GM12878 (cell line): ENCODE measurements at regions not wholly inside any gene's neighbourhood (a gene's known extent, or its start where the extent isn't known, plus 50 kb on each side); places are given as distances from the start of the nearest gene placed in this dataset.

Experiments used
- ATAC-seq: fragments of 200-7000 bp; cut with Tn5 transposase; 3 replicates; pipeline ENCODE4 v1.9.1; 2020; ENCODE audit warnings: mild to moderate bottlenecking, moderate library complexity
- BruUV-seq: library from RNA; stranded (reverse); fragments of 400-500 nt; replicated peaks from 2 replicates; lab custom pipeline; 2021; lab: Mats Ljungman, UMichigan
- CTCF ChIA-PET: fragments of 300-600 bp; sonication (Branson Sonifier 250); formaldehyde crosslinking; extraction: SDS; loops from one replicate; lab custom pipeline; 2021; ENCODE audit warnings: inconsistent platforms; lab: Yijun Ruan, JAX
- POLR2A ChIA-PET: fragments of 350-600 bp; formaldehyde crosslinking; extraction: SDS; loops from one replicate; lab custom pipeline; 2021; ENCODE audit warnings: inconsistent platforms; lab: Charles Lee
- RAD21 ChIA-PET: fragments of 300-600 bp; sonication (Branson Sonifier 250); formaldehyde crosslinking; loops from one replicate; lab custom pipeline; 2023; ENCODE audit warnings: antibody characterized with exemption; ENCODE audit not compliant: unreplicated experiment; lab: Charles Lee
- SMC1A ChIA-PET: fragments of 300-600 bp; sonication (Branson Sonifier 250); formaldehyde crosslinking; loops from one replicate; lab custom pipeline; 2023; ENCODE audit not compliant: unreplicated experiment, uncharacterized antibody; lab: Charles Lee
- DNase-seq: peaks from one replicate; pipeline ENCODE4 v3.0.0-alpha.2; 2011; ENCODE audit warnings: low read depth, low spot score
- FAIRE-seq: peaks from 3 replicates; lab custom pipeline; 2011; peaks lifted over from hg19 to GRCh38; lab: Jason Lieb, UNC
- H2AFZ ChIP-seq: 2 replicates; pipeline ENCODE4 v1.6.0; 2011; ENCODE audit warnings: low read depth, low read length, control low read depth; ENCODE audit not compliant: control insufficient read depth
- H3K27ac ChIP-seq: 2 replicates; pipeline ENCODE4 v1.5.1; 2011; ENCODE audit warnings: control low read depth; ENCODE audit not compliant: control insufficient read depth, insufficient read depth
- H3K27me3 ChIP-seq, 2 experiments: replicated peaks in 1 of 2; 2 replicates each; pipeline versions ENCODE4 v1.6.0 to v1.6.1; 2011; ENCODE audit warnings: low read length in 1 of 2; ENCODE audit not compliant: control insufficient read depth in 2 of 2, insufficient read depth in 2 of 2
- H3K36me3 ChIP-seq, 2 experiments: 2 replicates each; pipeline ENCODE4 v1.5.1; 2011; ENCODE audit warnings: low read length in 1 of 2; ENCODE audit not compliant: control insufficient read depth in 2 of 2, insufficient read depth in 2 of 2
- H3K4me1 ChIP-seq: 2 replicates; pipeline ENCODE4 v1.6.1; 2011; ENCODE audit warnings: mild to moderate bottlenecking, low read length, moderate library complexity, mixed read lengths; ENCODE audit not compliant: control insufficient read depth, insufficient read depth
- H3K4me2 ChIP-seq: 2 replicates; pipeline ENCODE4 v1.6.0; 2011; ENCODE audit warnings: control low read depth; ENCODE audit not compliant: control insufficient read depth, insufficient read depth
- H3K4me3 ChIP-seq: fragments of 200-600 bp; sonication (generic); 2 replicates; pipeline ENCODE4 v1.5.1; 2016
- H3K79me2 ChIP-seq: 2 replicates; pipeline ENCODE4 v1.6.0; 2011; ENCODE audit warnings: low read length; ENCODE audit not compliant: control insufficient read depth, insufficient read depth
- H3K9ac ChIP-seq: 2 replicates; pipeline ENCODE4 v1.8.0; 2011; ENCODE audit warnings: low read length, control low read depth, mixed read lengths; ENCODE audit not compliant: control insufficient read depth, insufficient read depth
- H3K9me3 ChIP-seq: replicated peaks from 3 replicates; pipeline ENCODE4 v1.5.1; 2011; ENCODE audit warnings: mild to moderate bottlenecking, low read length; ENCODE audit not compliant: control insufficient read depth, insufficient read depth
- H4K20me1 ChIP-seq: 2 replicates; pipeline ENCODE4 v1.6.0; 2011; ENCODE audit not compliant: control insufficient read depth, insufficient read depth
- ASH2L ChIP-seq: fragments of 300-600, 200-600 bp; sonication (generic); IDR thresholded peaks from 2 replicates; pipeline ENCODE4 v1.6.1; 2017; ENCODE audit warnings: low read depth, mild to moderate bottlenecking, borderline replicate concordance
- FOXK2 ChIP-seq: fragments of 450-650 bp; IDR thresholded peaks from 2 replicates; pipeline ENCODE4 v1.6.1; 2017; ENCODE audit warnings: mild to moderate bottlenecking, moderate library complexity
- RELA ChIP-seq: fragments of 450-650 bp; IDR thresholded peaks from 2 replicates; pipeline ENCODE4 v1.8.0; 2014; ENCODE audit warnings: borderline replicate concordance; ENCODE audit not compliant: partially characterized antibody
- SIX5 ChIP-seq: IDR thresholded peaks from 2 replicates; pipeline ENCODE4 v1.6.1; 2011; ENCODE audit warnings: mild to moderate bottlenecking, low read depth, low read length, moderate library complexity; ENCODE audit not compliant: severe bottlenecking
- SPI1 ChIP-seq: IDR thresholded peaks from 2 replicates; pipeline ENCODE4 v1.6.1; 2011; ENCODE audit warnings: low read depth, mild to moderate bottlenecking, low read length, moderate library complexity, borderline replicate concordance; ENCODE audit not compliant: insufficient read depth
- SUPT20H ChIP-seq: IDR thresholded peaks from 2 replicates; pipeline ENCODE4 v1.6.1; 2011; ENCODE audit warnings: low read depth, mild to moderate bottlenecking, low read length, moderate library complexity, borderline replicate concordance; ENCODE audit not compliant: control insufficient read depth
- TCF7 ChIP-seq: IDR thresholded peaks from 2 replicates; pipeline ENCODE4 v1.6.1; 2014; ENCODE audit warnings: antibody characterized with exemption, borderline replicate concordance
- ZNF384 ChIP-seq: IDR thresholded peaks from 2 replicates; pipeline ENCODE4 v1.6.1; 2012; ENCODE audit warnings: low read depth, mild to moderate bottlenecking, low read length, improper control_type of control experiment, borderline replicate concordance
- WGBS: methylation state at CpG from one replicate; pipeline ENCODE4 v1.1.6; 2016; ENCODE audit warnings: low lambda C conversion rate; ENCODE audit not compliant: insufficient replicate concordance, insufficient coverage; ENCODE audit errors: missing lambda C conversion rate; 5-methylcytosine and 5-hydroxymethylcytosine counted together
- in situ Hi-C: fragments of 300-500 bp; cut with MboI; formaldehyde crosslinking; loops from 9 replicates; pipeline ENCODE4 v1.14.3; 2018; ENCODE audit warnings: mixed read lengths
- intact Hi-C: fragments of 100-400 bp; cut with micrococcal nuclease; formaldehyde crosslinking; loops from one replicate; pipeline ENCODE4 v1.14.2; 2022; ENCODE audit not compliant: unreplicated experiment
- TF ChIP-seq, protein P1 (sequence below): fragments of 450-650 bp; IDR thresholded peaks from 2 replicates; pipeline ENCODE4 v1.6.1; 2017; ENCODE audit warnings: low read depth, mild to moderate bottlenecking, moderate library complexity
- TF ChIP-seq, protein P2 (sequence below): fragments of 450-650 bp; IDR thresholded peaks from 2 replicates; pipeline ENCODE4 v1.6.1; 2017; ENCODE audit warnings: mild to moderate bottlenecking, moderate library complexity
- TF ChIP-seq, protein P3 (sequence below): fragments of 450-650 bp; IDR thresholded peaks from 2 replicates; pipeline ENCODE4 v1.6.1; 2017; ENCODE audit warnings: mild to moderate bottlenecking, moderate library complexity

DNA sequence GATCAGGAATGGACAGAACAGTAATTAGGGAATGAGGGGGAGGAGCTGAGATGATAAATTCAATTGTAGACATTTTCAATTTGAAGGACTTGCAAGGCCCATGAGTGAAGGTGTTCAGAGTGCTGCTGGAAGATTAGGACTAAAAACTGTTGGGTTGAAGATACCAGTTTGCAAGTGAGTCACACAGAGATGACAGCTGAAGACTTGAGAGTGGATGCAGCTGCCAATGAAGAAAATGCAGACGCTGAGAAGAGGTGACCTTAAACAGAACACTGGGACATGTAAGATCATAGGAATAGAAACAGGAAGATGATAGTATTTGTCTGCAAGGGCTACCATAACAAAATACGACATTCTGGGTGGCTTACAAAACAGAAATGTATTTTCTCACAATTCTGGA lies 1716.5 kb upstream of the SLC10A2 start:
- WGBS: 0% methylated on average over 2 of the region's 2 CpGs
- no peaks in the 10 kb centered on the region for H3K36me3 ChIP-seq
- intact Hi-C loops: no loop called here
- H2AFZ ChIP-seq: 0 out of 2 replicates have a peak overlapping the region, but pooled peaks have one; percentile 15
- no peaks in the 10 kb centered on the region; the same call in 2 of the 3 replicates for H3K9me3 ChIP-seq
- ChIA-PET POLR2A (no interaction called here), RAD21 (no interaction called here), CTCF (no interaction called here), SMC1A (no interaction called here)
- H3K79me2 ChIP-seq: no peaks in the 10 kb centered on the region
- in situ Hi-C loops: no loop called here
- H3K9ac ChIP-seq: no peak overlapping the region
- H3K27me3 ChIP-seq: no peaks in the 10 kb centered on the region
- TF ChIP-seq SPI1 (no peak), SIX5 (no peak), SUPT20H (no peak), FOXK2 (no peak), ASH2L (no peak), RELA (no peak), ZNF384 (no peak), TCF7 (no peak)
- TF ChIP-seq, protein P1, sequence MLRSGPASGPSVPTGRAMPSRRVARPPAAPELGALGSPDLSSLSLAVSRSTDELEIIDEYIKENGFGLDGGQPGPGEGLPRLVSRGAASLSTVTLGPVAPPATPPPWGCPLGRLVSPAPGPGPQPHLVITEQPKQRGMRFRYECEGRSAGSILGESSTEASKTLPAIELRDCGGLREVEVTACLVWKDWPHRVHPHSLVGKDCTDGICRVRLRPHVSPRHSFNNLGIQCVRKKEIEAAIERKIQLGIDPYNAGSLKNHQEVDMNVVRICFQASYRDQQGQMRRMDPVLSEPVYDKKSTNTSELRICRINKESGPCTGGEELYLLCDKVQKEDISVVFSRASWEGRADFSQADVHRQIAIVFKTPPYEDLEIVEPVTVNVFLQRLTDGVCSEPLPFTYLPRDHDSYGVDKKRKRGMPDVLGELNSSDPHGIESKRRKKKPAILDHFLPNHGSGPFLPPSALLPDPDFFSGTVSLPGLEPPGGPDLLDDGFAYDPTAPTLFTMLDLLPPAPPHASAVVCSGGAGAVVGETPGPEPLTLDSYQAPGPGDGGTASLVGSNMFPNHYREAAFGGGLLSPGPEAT: no peak
- TF ChIP-seq, protein P2, sequence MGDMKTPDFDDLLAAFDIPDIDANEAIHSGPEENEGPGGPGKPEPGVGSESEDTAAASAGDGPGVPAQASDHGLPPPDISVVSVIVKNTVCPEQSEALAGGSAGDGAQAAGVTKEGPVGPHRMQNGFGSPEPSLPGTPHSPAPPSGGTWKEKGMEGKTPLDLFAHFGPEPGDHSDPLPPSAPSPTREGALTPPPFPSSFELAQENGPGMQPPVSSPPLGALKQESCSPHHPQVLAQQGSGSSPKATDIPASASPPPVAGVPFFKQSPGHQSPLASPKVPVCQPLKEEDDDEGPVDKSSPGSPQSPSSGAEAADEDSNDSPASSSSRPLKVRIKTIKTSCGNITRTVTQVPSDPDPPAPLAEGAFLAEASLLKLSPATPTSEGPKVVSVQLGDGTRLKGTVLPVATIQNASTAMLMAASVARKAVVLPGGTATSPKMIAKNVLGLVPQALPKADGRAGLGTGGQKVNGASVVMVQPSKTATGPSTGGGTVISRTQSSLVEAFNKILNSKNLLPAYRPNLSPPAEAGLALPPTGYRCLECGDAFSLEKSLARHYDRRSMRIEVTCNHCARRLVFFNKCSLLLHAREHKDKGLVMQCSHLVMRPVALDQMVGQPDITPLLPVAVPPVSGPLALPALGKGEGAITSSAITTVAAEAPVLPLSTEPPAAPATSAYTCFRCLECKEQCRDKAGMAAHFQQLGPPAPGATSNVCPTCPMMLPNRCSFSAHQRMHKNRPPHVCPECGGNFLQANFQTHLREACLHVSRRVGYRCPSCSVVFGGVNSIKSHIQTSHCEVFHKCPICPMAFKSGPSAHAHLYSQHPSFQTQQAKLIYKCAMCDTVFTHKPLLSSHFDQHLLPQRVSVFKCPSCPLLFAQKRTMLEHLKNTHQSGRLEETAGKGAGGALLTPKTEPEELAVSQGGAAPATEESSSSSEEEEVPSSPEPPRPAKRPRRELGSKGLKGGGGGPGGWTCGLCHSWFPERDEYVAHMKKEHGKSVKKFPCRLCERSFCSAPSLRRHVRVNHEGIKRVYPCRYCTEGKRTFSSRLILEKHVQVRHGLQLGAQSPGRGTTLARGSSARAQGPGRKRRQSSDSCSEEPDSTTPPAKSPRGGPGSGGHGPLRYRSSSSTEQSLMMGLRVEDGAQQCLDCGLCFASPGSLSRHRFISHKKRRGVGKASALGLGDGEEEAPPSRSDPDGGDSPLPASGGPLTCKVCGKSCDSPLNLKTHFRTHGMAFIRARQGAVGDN: no peak
- TF ChIP-seq, protein P3, sequence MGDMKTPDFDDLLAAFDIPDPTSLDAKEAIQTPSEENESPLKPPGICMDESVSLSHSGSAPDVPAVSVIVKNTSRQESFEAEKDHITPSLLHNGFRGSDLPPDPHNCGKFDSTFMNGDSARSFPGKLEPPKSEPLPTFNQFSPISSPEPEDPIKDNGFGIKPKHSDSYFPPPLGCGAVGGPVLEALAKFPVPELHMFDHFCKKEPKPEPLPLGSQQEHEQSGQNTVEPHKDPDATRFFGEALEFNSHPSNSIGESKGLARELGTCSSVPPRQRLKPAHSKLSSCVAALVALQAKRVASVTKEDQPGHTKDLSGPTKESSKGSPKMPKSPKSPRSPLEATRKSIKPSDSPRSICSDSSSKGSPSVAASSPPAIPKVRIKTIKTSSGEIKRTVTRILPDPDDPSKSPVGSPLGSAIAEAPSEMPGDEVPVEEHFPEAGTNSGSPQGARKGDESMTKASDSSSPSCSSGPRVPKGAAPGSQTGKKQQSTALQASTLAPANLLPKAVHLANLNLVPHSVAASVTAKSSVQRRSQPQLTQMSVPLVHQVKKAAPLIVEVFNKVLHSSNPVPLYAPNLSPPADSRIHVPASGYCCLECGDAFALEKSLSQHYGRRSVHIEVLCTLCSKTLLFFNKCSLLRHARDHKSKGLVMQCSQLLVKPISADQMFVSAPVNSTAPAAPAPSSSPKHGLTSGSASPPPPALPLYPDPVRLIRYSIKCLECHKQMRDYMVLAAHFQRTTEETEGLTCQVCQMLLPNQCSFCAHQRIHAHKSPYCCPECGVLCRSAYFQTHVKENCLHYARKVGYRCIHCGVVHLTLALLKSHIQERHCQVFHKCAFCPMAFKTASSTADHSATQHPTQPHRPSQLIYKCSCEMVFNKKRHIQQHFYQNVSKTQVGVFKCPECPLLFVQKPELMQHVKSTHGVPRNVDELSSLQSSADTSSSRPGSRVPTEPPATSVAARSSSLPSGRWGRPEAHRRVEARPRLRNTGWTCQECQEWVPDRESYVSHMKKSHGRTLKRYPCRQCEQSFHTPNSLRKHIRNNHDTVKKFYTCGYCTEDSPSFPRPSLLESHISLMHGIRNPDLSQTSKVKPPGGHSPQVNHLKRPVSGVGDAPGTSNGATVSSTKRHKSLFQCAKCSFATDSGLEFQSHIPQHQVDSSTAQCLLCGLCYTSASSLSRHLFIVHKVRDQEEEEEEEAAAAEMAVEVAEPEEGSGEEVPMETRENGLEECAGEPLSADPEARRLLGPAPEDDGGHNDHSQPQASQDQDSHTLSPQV: no peak
- FAIRE-seq (no peak), ATAC-seq (no peak), DNase-seq (no peak)
- H3K4me2 ChIP-seq: no peak overlapping the region
- no peak overlapping the region for H3K27ac ChIP-seq
- H3K4me1 ChIP-seq: no peaks in the 10 kb centered on the region
- no TSS peak for BruUV-seq
- no peaks in the 10 kb centered on the region for H4K20me1 ChIP-seq
- no peak overlapping the region for H3K4me3 ChIP-seq
